SU-DHL-6 (cell line): ENCODE measurements at regions not wholly inside any gene's neighbourhood (a gene's known extent, or its start where the extent isn't known, plus 50 kb on each side); places are given as distances from the start of the nearest gene placed in this dataset.

Source experiments
- H2AFZ ChIP-seq: fragments of 200-600 bp; sonication (generic); 2 replicates; pipeline ENCODE4 v1.6.1; 2014; ENCODE audit warnings: low read depth, mild to moderate bottlenecking, moderate library complexity, mixed read lengths, antibody characterized with exemption, low read length; ENCODE audit not compliant: severe bottlenecking
- H3F3A ChIP-seq: fragments of 200-600 bp; shearing (Covaris generic); 2 replicates; pipeline ENCODE4 v1.6.0; 2016; ENCODE audit warnings: antibody characterized with exemption, mild to moderate bottlenecking; ENCODE audit not compliant: insufficient read depth
- H3K27ac ChIP-seq: fragments of 200-600 bp; sonication (generic); 2 replicates; pipeline ENCODE4 v1.5.1; 2016; ENCODE audit warnings: low read depth, mild to moderate bottlenecking, low read length, moderate library complexity, mixed read lengths
- H3K27me3 ChIP-seq: fragments of 200-600 bp; sonication (generic), shearing (Covaris generic); 2 replicates; pipeline ENCODE4 v1.6.0; 2014; ENCODE audit warnings: mild to moderate bottlenecking, low read length
- H3K36me3 ChIP-seq: fragments of 200-600 bp; sonication (generic); 2 replicates; pipeline ENCODE4 v1.6.1; 2014; ENCODE audit warnings: mild to moderate bottlenecking, low read length, mixed read lengths
- H3K4me2 ChIP-seq: fragments of 300-600, 200-600 bp; shearing (Covaris generic), sonication (generic); 2 replicates; pipeline ENCODE4 v1.6.0; 2014; ENCODE audit warnings: low read length, low read depth, mild to moderate bottlenecking; ENCODE audit not compliant: poor library complexity, severe bottlenecking
- H3K4me3 ChIP-seq: fragments of 200-600 bp; sonication (generic); 2 replicates; pipeline ENCODE4 v1.5.1; 2014; ENCODE audit warnings: antibody characterized with exemption, low read length, mild to moderate bottlenecking, mixed read lengths; ENCODE audit not compliant: insufficient read depth, poor library complexity, severe bottlenecking
- H3K79me2 ChIP-seq: fragments of 200-600 bp; sonication (generic); 2 replicates; pipeline ENCODE4 v1.6.1; 2014; ENCODE audit warnings: mild to moderate bottlenecking, low read length, moderate library complexity; ENCODE audit not compliant: insufficient read depth
- H3K9ac ChIP-seq: fragments of 200-600 bp; sonication (generic); 2 replicates; pipeline ENCODE4 v1.7.0; 2014; ENCODE audit warnings: mild to moderate bottlenecking, low read length
- H3K9me2 ChIP-seq: fragments of 200-600 bp; sonication (generic); replicated peaks from 2 replicates; pipeline ENCODE4 v1.6.1; 2014; ENCODE audit warnings: low read length; ENCODE audit not compliant: insufficient read depth
- H3K9me3 ChIP-seq: fragments of 200-600 bp; sonication (generic); 2 replicates; pipeline ENCODE4 v1.6.1; 2014; ENCODE audit warnings: low read length, mixed read lengths; ENCODE audit not compliant: insufficient read depth
- H4K20me1 ChIP-seq: fragments of 200-600 bp; sonication (generic); 2 replicates; pipeline ENCODE4 v1.6.1; 2014; ENCODE audit warnings: low read depth, mild to moderate bottlenecking, antibody characterized with exemption, low read length, moderate library complexity, mixed read lengths
- EZH2phosphoT487 ChIP-seq: fragments of 200-600 bp; sonication (generic), shearing (Covaris generic); conservative IDR thresholded peaks from 2 replicates; pipeline ENCODE4 v1.6.1; 2018; ENCODE audit warnings: mild to moderate bottlenecking, antibody characterized with exemption, low read length, moderate library complexity, mixed read lengths
- TF ChIP-seq, protein P1 (sequence below): fragments of 200-600 bp; sonication (generic); IDR thresholded peaks from one replicate; pipeline ENCODE4 v1.5.1; 2017; ENCODE audit warnings: antibody characterized with exemption, mild to moderate bottlenecking, low read length, moderate library complexity; ENCODE audit not compliant: insufficient read depth, poor library complexity, severe bottlenecking

DNA sequence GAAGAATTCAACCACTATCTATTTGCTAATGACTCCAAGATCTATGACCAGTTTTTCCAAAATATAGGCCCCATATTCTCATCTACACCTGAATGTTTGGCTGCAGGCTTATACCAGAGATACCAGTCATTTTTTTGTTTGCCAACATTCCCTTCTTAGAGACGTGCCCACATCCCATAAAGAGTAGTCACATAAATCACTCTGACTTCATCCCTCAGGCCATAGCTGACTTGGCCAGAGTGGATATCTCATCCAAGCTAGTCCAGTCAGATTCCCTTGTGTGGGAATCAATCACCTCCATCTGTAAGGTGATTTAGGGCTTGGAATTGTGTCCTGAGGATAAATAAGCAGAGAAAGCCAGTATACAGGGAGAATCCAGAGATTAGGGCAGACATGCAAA lies 124.3 kb upstream of the SLC24A2 start:
- no peak overlapping the region for H3K9ac ChIP-seq
- H3K9me2 ChIP-seq = no peaks in the 10 kb centered on the region
- H3K36me3 ChIP-seq = no peaks in the 10 kb centered on the region
- H2AFZ ChIP-seq = no peak overlapping the region
- H3K4me3 ChIP-seq = no peak overlapping the region
- no peaks in the 10 kb centered on the region for H3K9me3 ChIP-seq
- H3K4me2 ChIP-seq = no peak overlapping the region
- no peaks in the 10 kb centered on the region for H4K20me1 ChIP-seq
- H3K79me2 ChIP-seq = no peaks in the 10 kb centered on the region
- no peak for TF ChIP-seq EZH2phosphoT487
- TF ChIP-seq, protein P1, sequence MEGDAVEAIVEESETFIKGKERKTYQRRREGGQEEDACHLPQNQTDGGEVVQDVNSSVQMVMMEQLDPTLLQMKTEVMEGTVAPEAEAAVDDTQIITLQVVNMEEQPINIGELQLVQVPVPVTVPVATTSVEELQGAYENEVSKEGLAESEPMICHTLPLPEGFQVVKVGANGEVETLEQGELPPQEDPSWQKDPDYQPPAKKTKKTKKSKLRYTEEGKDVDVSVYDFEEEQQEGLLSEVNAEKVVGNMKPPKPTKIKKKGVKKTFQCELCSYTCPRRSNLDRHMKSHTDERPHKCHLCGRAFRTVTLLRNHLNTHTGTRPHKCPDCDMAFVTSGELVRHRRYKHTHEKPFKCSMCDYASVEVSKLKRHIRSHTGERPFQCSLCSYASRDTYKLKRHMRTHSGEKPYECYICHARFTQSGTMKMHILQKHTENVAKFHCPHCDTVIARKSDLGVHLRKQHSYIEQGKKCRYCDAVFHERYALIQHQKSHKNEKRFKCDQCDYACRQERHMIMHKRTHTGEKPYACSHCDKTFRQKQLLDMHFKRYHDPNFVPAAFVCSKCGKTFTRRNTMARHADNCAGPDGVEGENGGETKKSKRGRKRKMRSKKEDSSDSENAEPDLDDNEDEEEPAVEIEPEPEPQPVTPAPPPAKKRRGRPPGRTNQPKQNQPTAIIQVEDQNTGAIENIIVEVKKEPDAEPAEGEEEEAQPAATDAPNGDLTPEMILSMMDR = no peak
- H3K27me3 ChIP-seq = no peaks in the 10 kb centered on the region
- no peaks in the 10 kb centered on the region for H3F3A ChIP-seq
- H3K27ac ChIP-seq = no peak overlapping the region

DNA sequence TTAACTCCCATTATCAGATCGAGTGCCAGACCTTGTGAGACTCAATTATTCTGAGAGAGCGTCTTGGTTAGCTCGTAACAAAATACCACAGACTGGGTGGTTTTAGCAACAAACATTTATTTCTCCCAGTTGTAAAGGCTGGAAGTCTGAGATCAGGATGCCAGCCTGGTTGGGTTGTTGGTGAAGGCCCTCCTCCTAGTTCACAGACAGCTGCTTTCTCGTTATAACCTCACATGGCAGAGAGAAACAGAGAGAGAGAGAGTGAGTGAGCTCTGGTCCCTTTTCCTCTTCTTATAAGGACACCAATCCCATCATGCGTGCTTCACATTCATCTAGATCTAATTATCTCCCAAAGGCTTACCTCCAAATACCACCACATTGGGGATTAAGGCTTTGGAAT lies 114.2 kb upstream of the SLC24A2 start:
- no peaks in the 10 kb centered on the region for H3F3A ChIP-seq
- no peak overlapping the region for H3K4me3 ChIP-seq
- no peaks in the 10 kb centered on the region for H3K36me3 ChIP-seq
- TF ChIP-seq, protein P1 = no peak
- no peak for TF ChIP-seq EZH2phosphoT487
- no peaks in the 10 kb centered on the region for H3K9me2 ChIP-seq
- H3K9ac ChIP-seq = no peak overlapping the region
- no peak overlapping the region for H3K4me2 ChIP-seq
- H3K27ac ChIP-seq = no peak overlapping the region
- H4K20me1 ChIP-seq = no peaks in the 10 kb centered on the region
- no peaks in the 10 kb centered on the region for H3K27me3 ChIP-seq
- H2AFZ ChIP-seq = no peak overlapping the region
- H3K79me2 ChIP-seq = no peaks in the 10 kb centered on the region
- H3K9me3 ChIP-seq = no peaks in the 10 kb centered on the region

DNA sequence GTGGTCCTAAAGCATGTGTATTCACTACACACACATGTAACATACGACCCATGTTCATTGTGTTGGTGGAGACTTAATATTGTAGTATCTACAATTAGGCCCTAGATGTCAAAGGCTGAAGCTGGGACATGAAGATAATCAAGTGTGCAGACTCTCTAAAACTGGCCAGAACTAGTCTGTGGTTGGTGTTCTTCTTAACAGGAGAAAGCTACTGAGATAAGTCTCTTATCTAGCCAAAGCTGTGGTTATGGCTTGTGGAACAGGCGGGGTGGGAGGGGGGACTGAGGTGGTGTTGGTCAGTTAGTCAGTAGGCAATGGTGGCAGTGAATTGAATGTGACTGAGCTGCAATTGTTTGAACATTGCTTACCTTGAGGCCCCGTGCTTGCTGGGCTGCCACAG lies 112.7 kb upstream of the SLC24A2 start:
- H2AFZ ChIP-seq = no peak overlapping the region
- TF ChIP-seq EZH2phosphoT487 = no peak
- TF ChIP-seq, protein P1 = no peak

More for the DNA sequence above, 112.7 kb upstream of the SLC24A2 start:
- Histone ChIP-seq H3K4me2 (no peak overlapping the region), H3K27ac (no peak overlapping the region), H3K79me2 (no peaks in the 10 kb centered on the region), H3K27me3 (no peaks in the 10 kb centered on the region), H3F3A (no peaks in the 10 kb centered on the region), H3K9me2 (no peaks in the 10 kb centered on the region), H3K9ac (no peak overlapping the region), H4K20me1 (no peaks in the 10 kb centered on the region), H3K36me3 (no peaks in the 10 kb centered on the region), H3K4me3 (no peak overlapping the region), H3K9me3 (no peaks in the 10 kb centered on the region)
